Activated CD4-positive, alpha-beta T cell treated with anti-CD3 and anti-CD28 coated beads, Interleukin-2, amount 50 U/mL, for 16 hours (primary cell): ENCODE measurements at regions not wholly inside any gene's neighbourhood (a gene's known extent, or its start where the extent isn't known, plus 50 kb on each side); places are given as distances from the start of the nearest gene placed in this dataset.

Experiments
- DNase-seq: peaks from one replicate; pipeline ENCODE4 v3.0.0-alpha.2; 2020

GRCh38 chr11:19595499-19595839 lies 117.2 kb upstream of the NAV2 start:
- DNase-seq, result no peak

GRCh38 chr11:19594326-19594725 lies 118.3 kb upstream of the NAV2 start:
- DNase-seq, result no peak

- no peak for DNase-seq
Measured at GRCh38 chr11:19592842-19593241, 119.8 kb upstream of the NAV2 start.

- DNase-seq, result no peak
Measured at GRCh38 chr11:19589567-19590260, 122.9 kb upstream of the NAV2 start.

- no peak for DNase-seq
Measured at GRCh38 chr11:19587979-19588378, 124.7 kb upstream of the NAV2 start.

GRCh38 chr11:19580646-19581045 lies 132.0 kb upstream of the NAV2 start:
- DNase-seq, result no peak

- no peak for DNase-seq
Measured at GRCh38 chr11:19579957-19580356, 132.7 kb upstream of the NAV2 start.

GRCh38 chr11:19578871-19579270 lies 133.8 kb upstream of the NAV2 start:
- no peak for DNase-seq

GRCh38 chr11:19577976-19578619 lies 134.5 kb upstream of the NAV2 start:
- no peak for DNase-seq

DNA sequence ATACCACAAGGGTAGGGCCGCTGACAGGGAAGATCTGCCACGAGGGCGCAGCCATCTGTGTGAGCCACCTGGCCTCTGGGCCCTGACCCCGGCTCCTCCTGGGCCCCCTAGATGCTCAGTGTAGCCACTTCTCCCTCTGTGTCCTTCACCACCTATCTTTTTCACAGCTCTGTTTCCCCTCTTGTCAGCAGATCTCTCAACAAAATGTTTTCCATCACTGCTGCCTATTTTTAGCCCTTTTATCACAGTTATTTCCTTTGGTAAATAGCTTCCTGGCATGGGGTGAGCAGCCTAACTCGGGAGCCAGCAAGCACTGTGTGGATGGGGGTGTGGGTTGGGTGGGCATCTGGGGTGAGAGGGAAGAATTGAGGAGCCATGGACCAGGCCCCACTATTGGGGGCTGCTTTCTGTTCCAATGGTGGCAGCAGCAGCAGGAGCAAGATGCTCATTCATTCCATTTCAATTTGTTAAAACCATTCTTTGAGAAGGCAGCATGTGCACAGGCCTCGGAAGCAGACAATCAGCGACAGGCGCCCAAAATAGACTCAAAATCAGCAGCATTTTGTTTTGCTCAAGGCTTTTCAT lies 135.2 kb upstream of the NAV2 start:
- no peak for DNase-seq

- DNase-seq, result no peak
Measured at GRCh38 chr11:19576903-19577302, 135.7 kb upstream of the NAV2 start.

DNA sequence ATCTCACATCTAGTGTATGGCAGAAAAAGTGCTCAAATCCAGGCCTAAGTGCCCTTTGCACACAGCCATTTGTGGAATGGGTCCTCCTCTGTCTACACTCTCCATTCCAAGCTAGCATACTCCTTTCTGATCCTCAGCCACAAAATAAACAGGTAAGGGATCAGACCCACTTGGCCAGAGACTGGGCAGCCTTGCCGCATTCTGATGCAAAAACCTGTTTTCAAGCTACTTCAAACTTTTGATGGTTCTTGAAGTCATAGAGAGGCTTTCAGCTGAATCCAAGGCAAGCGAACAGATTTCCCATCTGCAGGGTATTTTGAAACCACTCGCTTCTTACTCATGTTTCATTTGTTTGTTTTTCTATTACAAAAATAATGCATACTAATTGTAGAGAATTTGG lies 136.6 kb upstream of the NAV2 start:
- no peak for DNase-seq

DNA sequence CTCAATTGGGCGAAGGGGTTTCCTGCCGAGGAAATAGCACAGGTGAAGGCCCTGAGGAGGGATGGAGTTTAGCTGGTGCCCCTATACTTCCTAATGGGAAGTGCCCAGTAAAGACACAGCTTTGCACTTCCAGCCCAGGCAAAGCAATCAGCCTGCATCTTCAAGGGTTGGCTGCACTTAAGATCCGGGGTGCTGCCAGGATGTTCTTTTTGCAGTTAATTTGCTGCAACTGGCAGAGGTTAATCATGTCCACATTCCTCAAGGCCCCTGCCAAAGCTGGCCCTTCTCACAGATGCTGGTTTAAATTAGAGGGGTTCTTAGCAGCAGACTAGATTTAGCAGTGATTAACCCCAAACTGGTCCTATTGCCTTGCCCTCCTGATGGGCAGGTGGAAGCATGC lies 137.7 kb upstream of the NAV2 start:
- DNase-seq, result no peak

DNA sequence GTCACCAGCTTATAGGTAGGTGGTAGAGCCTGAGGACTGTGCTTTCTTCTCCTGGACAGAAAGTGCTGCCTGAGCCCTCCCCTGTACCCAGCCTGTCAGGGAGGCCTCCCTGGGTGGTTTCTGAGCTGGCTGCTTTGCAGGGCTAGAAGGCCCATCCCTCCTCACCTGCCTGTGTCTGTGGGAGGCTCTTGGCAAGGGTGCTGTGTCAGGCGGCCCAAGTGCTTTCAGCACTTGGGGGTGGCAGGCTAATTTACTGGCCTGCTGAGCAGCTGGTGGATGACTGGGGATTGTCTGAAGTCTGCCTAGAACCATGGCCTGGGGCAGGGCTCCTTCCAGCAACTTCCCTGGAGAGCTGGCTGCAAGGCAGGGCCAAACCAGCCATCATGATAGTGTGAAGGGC lies 139.0 kb upstream of the NAV2 start:
- no peak for DNase-seq

DNA sequence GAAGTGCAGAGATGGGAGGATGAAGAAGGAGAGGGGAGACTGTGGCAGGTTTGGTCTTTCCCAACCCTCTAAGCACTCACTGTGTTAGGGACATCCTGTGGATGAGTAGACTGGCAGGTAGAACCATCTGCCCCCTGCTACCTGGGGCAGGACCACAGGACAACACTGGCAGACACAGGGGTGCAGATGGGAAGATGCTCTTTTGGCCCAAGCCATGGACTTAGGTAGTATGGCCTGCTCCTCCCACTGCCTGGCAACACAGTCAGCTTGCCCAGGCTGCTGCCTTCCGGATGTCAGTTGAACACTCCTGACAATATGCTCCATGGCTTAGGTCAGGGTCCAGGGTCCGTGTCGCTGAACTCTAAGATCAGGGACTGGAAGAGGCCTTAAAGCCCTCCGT lies 140.7 kb upstream of the NAV2 start:
- DNase-seq, result no peak

GRCh38 chr11:19570889-19571288 lies 141.7 kb upstream of the NAV2 start:
- no peak for DNase-seq

DNA sequence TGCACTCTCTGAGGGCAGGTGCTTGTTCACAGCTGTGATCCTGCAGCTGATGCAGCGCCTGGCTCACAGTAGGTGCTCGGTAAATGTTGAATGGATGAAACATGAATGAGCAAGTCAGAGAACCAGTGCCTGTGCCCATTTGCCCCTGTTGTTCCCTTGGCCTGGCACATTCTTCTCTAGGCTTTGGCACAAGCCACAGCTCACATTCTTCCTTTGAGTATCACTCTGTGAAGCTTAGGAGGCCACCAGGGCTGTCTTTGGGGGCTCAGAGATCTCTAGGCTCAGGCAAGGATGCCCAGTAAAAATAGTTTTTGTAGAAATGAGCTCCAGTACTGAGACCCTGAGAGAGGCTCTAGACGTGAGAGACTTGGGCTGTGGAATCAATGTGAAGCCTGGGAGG lies 144.6 kb upstream of the NAV2 start:
- DNase-seq, result no peak

DNA sequence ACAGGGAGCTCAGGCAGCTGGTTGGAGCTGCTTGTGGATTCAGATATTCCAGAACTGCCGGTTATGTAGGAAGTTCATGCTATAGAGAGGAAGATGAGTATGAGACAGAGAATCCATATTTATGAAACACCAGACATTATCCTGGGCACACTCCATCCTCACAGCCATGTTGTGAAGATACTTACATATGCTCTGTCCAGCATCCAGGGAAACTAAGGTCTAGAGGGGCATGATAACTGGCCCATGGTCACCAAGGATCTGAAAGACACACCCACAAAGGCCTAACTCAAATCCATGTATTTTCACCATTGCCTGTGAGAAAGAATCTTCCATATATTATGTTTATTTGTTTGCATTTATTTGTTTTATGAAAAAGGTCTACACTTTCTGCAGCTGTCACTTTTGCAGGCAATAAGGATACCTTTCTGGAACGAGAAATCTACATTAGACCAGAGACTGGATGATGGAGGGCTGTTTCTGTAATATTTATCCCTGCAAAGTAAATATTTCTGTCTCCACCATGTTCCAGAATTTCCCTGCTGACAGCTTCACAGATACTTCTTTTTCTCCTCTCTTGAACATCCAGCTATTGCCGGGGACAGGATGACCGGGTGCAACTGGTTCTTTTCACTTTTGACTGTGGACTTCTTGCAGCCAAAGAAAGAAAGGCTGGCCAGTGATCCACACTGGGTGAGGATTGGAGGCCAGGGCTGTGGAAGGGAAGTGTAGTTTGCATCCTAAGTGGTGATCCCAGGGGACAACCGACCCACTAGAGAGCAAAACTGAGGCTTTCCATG lies 145.9 kb upstream of the NAV2 start:
- DNase-seq, result no peak

DNA sequence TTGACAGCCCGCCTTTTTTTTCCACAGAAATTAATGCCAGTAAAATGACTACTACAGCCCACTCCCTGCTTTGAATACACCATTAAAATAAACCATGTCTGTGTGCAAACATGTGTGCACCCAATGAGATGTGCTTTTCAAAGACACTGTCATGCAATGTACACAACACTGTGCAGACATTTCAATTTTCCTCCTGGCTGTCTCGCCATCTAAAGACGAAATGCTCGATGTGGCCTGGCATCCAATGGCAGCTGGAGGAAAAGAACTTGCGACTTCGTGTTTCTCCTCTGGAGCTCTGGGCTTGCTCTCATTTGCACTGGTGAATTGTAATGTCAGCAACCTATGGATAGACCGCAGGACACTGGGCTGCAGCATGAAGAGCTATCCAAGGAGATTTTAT lies 147.0 kb upstream of the NAV2 start:
- no peak for DNase-seq

GRCh38 chr11:19562156-19562555 lies 150.5 kb upstream of the NAV2 start:
- no peak for DNase-seq

DNA sequence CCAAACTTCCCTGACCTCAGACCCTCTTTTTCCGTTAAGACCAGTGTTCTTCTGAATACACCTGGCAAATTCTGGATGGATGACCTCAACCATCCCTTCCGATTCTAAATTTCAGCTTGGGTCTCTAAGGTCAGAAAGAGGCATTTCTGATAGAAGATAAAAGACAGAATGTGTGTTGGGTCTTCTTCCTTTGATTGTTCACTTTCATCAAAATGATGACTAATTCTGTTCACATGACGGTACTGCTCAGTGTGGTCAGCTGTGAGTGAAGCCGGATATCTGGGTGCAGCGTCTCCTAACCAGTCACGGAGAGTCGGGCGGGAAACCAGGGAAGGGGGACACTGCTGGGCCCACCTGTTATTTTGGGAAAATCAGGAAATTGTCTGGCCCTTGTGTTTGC lies 151.6 kb upstream of the NAV2 start:
- no peak for DNase-seq

GRCh38 chr11:19560156-19560555 lies 152.5 kb upstream of the NAV2 start:
- DNase-seq, result no peak

DNA sequence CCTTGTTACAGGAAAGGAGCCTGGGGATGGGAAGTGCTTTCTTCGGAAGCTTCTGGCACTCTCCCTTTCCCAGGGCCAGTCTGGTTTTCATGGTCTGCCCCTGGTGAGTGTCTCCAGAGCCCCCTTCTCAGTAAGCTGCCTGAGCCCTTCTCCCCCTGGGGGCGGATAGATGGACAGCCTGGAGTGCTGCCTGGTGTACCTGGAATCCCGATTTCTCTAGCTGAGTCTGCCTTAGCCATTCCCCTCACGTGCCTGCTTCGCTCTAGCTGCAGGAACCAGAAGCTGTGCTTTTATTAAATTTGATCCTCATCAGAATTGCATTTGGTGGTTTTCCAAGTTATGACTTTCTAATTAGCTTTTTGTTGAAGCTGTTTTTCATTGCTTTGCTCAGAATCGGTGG lies 152.9 kb upstream of the NAV2 start:
- DNase-seq, result no peak
